ENCODE measurements at regions not wholly inside any gene's neighbourhood (a gene's known extent, or its start where the extent isn't known, plus 50 kb on each side); places are given as distances from the start of the nearest gene placed in this dataset.

DNA sequence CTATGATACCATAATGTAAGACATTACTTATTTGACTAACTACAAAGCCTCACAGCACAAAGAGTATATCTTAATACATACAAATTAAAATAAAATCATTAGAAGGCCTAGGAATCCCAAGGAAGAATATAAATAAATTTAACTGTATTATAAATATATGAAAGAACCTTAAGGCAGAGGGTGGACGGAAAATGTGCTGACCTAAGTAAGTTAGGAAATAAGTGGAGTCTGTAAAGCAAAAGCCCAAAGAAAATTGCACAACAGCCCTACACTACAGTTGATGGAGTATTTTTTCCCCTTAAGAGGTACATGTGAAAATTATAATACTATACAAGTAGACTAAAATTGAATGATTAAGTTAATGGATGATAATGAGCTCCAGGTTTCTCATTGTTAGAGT is 710.1 kb downstream of the NR4A2 start:
- Mint-ChIP-seq H3K27ac (no peak overlapping the region), H3K9me3 (ENCODE audit: insufficient read depth) (no peaks in the 10 kb centered on the region), H3K27me3 (no peaks in the 10 kb centered on the region), H3K4me1 (no peaks in the 10 kb centered on the region), H3K4me3 (no peak overlapping the region)
- Histone ChIP-seq H4K20me1 (ENCODE audit: control insufficient read depth, insufficient read depth, low read length, poor library complexity, severe bottlenecking) (no peaks in the 10 kb centered on the region), H3K9ac (ENCODE audit: low read length) (no peak overlapping the region), H3K27ac (ENCODE audit: low read length in 2 of 2) (no peak overlapping the region), H3K36me3 (replicated peaks in 1 of 2; ENCODE audit: control extremely low read depth in 1 of 2, control insufficient read depth in 1 of 2, extremely low read depth in 1 of 2, insufficient read depth in 2 of 2, low read length in 1 of 2) (no peaks in the 10 kb centered on the region), H3K4me2 (replicated peaks; ENCODE audit: low read depth, low read length, poor library complexity, severe bottlenecking) (no peak overlapping the region), H2AFZ (ENCODE audit: insufficient read depth, low read depth, low read length, poor library complexity, severe bottlenecking) (no peak overlapping the region), H3K4me3 (ENCODE audit: control extremely low read depth in 1 of 5, extremely low read depth in 1 of 5, insufficient read depth in 1 of 5, low read depth in 2 of 5, low read length in 4 of 5) (no peak overlapping the region), H3K27me3 (replicated peaks in 1 of 4; ENCODE audit: control extremely low read depth in 1 of 4, control insufficient read depth in 3 of 4, insufficient read depth in 4 of 4, low read length in 3 of 4) (no peaks in the 10 kb centered on the region), H3K4me1 (ENCODE audit: control insufficient read depth in 2 of 2, insufficient read depth in 2 of 2, low read length in 2 of 2) (no peaks in the 10 kb centered on the region), H3K79me2 (ENCODE audit: control insufficient read depth, insufficient read depth, low read length) (no peaks in the 10 kb centered on the region), H3K9me3 (ENCODE audit: control extremely low read depth in 1 of 3, control insufficient read depth in 2 of 3, insufficient read depth in 1 of 3, low read length in 2 of 3) (no peaks in the 10 kb centered on the region)
- no peak for DNase-seq
- intact Hi-C loops (cut with micrococcal nuclease), result no loop called here
- POLR2A ChIA-PET, result no interaction called here
- no CpG with 5 or more reads among the region's 1 CpG for whole genome bisulfite sequencing (ENCODE audit: insufficient coverage)
- TF ChIP-seq CTCF (IDR thresholded peaks at IDR 0.05) (no peak), EZH2 (IDR thresholded peaks at IDR 0.05; ENCODE audit: borderline replicate concordance, insufficient read depth, low read depth, low read length, poor library complexity, severe bottlenecking) (no peak)
- CTCF ChIA-PET, result no interaction called here
- no peak for ATAC-seq (ENCODE audit: low read depth)

GRCh38 chr2:155600914-155601760 is 731.4 kb downstream of the NR4A2 start:
- peaks cover 3% of the 10 kb centered on the region for H3K9me3 Mint-ChIP-seq (ENCODE audit: insufficient read depth)
- H3K4me1 Mint-ChIP-seq, result no peaks in the 10 kb centered on the region

More at GRCh38 chr2:155600914-155601760, 731.4 kb downstream of the NR4A2 start:
- intact Hi-C loops (cut with micrococcal nuclease), result no loop called here
- no peaks in the 10 kb centered on the region for H3K4me1 ChIP-seq (ENCODE audit: control insufficient read depth in 2 of 2, insufficient read depth in 2 of 2, low read length in 2 of 2)
- no peak for TF ChIP-seq EZH2 (IDR thresholded peaks at IDR 0.05; ENCODE audit: borderline replicate concordance, insufficient read depth, low read depth, low read length, poor library complexity, severe bottlenecking)
- no peak for TF ChIP-seq CTCF (IDR thresholded peaks at IDR 0.05)
- peaks cover 0 to 19% (median 0%) of the 10 kb centered on the region in 3 donors for H3K9me3 ChIP-seq (ENCODE audit: control extremely low read depth in 1 of 3, control insufficient read depth in 2 of 3, insufficient read depth in 1 of 3, low read length in 2 of 3)
- H3K79me2 ChIP-seq (ENCODE audit: control insufficient read depth, insufficient read depth, low read length), result no peaks in the 10 kb centered on the region
- ChIA-PET CTCF (no interaction called here), POLR2A (no interaction called here)
- 83% methylated on average over 6 of the region's 10 CpGs for WGBS (ENCODE audit: insufficient coverage)
- no peak overlapping the region for H3K4me3 ChIP-seq (ENCODE audit: control extremely low read depth in 1 of 5, extremely low read depth in 1 of 5, insufficient read depth in 1 of 5, low read depth in 2 of 5, low read length in 4 of 5)
- H2AFZ ChIP-seq (ENCODE audit: insufficient read depth, low read depth, low read length, poor library complexity, severe bottlenecking), result no peak overlapping the region
- Mint-ChIP-seq H3K4me3 (no peak overlapping the region), H3K27me3 (no peaks in the 10 kb centered on the region), H3K27ac (no peak overlapping the region)
- H3K36me3 ChIP-seq (replicated peaks in 1 of 2; ENCODE audit: control extremely low read depth in 1 of 2, control insufficient read depth in 1 of 2, extremely low read depth in 1 of 2, insufficient read depth in 2 of 2, low read length in 1 of 2), result no peaks in the 10 kb centered on the region
- H3K27ac ChIP-seq (ENCODE audit: low read length in 2 of 2), result no peak overlapping the region
- no peak overlapping the region for H3K9ac ChIP-seq (ENCODE audit: low read length)
- H3K4me2 ChIP-seq (replicated peaks; ENCODE audit: low read depth, low read length, poor library complexity, severe bottlenecking), result no peak overlapping the region
- ATAC-seq (ENCODE audit: low read depth), result no peak
- no peaks in the 10 kb centered on the region for H4K20me1 ChIP-seq (ENCODE audit: control insufficient read depth, insufficient read depth, low read length, poor library complexity, severe bottlenecking)
- no peaks in the 10 kb centered on the region for H3K27me3 ChIP-seq (replicated peaks in 1 of 4; ENCODE audit: control extremely low read depth in 1 of 4, control insufficient read depth in 3 of 4, insufficient read depth in 4 of 4, low read length in 3 of 4)
- DNase-seq, result no peak

All from B cell (primary cell).